ENCODE measurements at regions not wholly inside any gene's neighbourhood (a gene's known extent, or its start where the extent isn't known, plus 50 kb on each side); places are given as distances from the start of the nearest gene placed in this dataset.

GRCh38 chr10:36538953-36539586, 586.3 kb upstream of the ANKRD30A start:
- ChIA-PET RAD21 (ENCODE audit: unreplicated experiment) (no interaction called here), SMC1A (ENCODE audit: uncharacterized antibody, unreplicated experiment) (no interaction called here), CTCF (no interaction called here), POLR2A (no interaction called here)
- ATAC-seq (no peak), DNase-seq (ENCODE audit: low read depth, low spot score) (no peak), FAIRE-seq (no peak)
- in situ Hi-C loops (cut with MboI): no loop called here
- Histone ChIP-seq H3K27ac (ENCODE audit: control insufficient read depth, insufficient read depth) (no peak overlapping the region), H3K4me3 (no peak overlapping the region), H3K4me2 (ENCODE audit: control insufficient read depth, insufficient read depth) (no peak overlapping the region), H2AFZ (ENCODE audit: control insufficient read depth, low read depth, low read length) (no peak overlapping the region), H4K20me1 (ENCODE audit: control insufficient read depth, insufficient read depth) (no peaks in the 10 kb centered on the region), H3K4me1 (ENCODE audit: control insufficient read depth, insufficient read depth, low read length) (no peaks in the 10 kb centered on the region), H3K27me3 (replicated peaks in 1 of 2; ENCODE audit: control insufficient read depth in 2 of 2, insufficient read depth in 2 of 2, low read length in 1 of 2) (no peaks in the 10 kb centered on the region), H3K79me2 (ENCODE audit: control insufficient read depth, insufficient read depth, low read length) (no peaks in the 10 kb centered on the region), H3K36me3 (ENCODE audit: control insufficient read depth in 2 of 2, insufficient read depth in 2 of 2, low read length in 1 of 2) (no peaks in the 10 kb centered on the region), H3K9me3 (replicated peaks; ENCODE audit: control insufficient read depth, insufficient read depth, low read length) (no peaks in the 10 kb centered on the region), H3K9ac (ENCODE audit: control insufficient read depth, insufficient read depth, low read length) (no peak overlapping the region)
- no TSS peak for BruUV-seq (replicated peaks)
- intact Hi-C loops (cut with micrococcal nuclease; ENCODE audit: unreplicated experiment): no loop called here
- WGBS (ENCODE audit: insufficient coverage, insufficient replicate concordance, low lambda C conversion rate, missing lambda C conversion rate): 0% methylated on average over 3 of the region's 3 CpGs
- no peak for TF ChIP-seq REST (IDR thresholded peaks at IDR 0.05; ENCODE audit: low read depth, low read length)
- TF ChIP-seq ATF7 (IDR thresholded peaks at IDR 0.05; ENCODE audit: low read depth): no peak
- TF ChIP-seq FOXM1 (IDR thresholded peaks at IDR 0.05; ENCODE audit: low read depth, low read length): no peak

DNA sequence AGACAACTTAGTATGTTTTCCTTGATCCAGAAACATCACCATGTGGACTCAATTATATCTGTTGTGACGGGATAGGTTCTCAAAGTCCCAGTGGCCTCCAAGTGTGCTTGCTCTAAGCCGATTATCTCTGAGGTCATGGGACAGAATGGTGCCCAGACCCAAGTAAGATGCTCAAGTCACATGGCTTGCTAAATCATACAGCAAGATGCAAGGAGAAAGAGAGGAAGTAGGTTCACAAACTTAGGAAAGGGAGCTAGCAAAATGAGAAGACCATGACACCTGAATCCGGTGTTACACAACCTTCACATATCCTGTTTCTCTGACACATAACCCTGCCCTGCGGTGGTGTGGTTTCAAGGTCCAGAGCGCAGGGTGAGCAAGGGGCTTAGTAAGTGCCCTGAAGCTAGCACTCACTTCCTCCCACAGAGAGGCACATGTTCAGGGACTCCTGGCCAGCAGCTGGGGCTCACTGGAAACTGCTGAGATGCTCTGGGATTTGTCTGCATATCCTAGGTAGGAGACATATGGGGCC, 590.9 kb upstream of the ANKRD30A start:
- intact Hi-C loops (cut with micrococcal nuclease; ENCODE audit: unreplicated experiment) (no loop called here), in situ Hi-C loops (cut with MboI) (no loop called here)
- DNase-seq (ENCODE audit: low read depth, low spot score): no peak
- Histone ChIP-seq H3K4me1 (ENCODE audit: control insufficient read depth, insufficient read depth, low read length) (no peaks in the 10 kb centered on the region), H3K27ac (ENCODE audit: control insufficient read depth, insufficient read depth) (no peak overlapping the region), H3K4me3 (no peak overlapping the region), H3K9ac (ENCODE audit: control insufficient read depth, insufficient read depth, low read length) (no peak overlapping the region), H3K4me2 (ENCODE audit: control insufficient read depth, insufficient read depth) (no peak overlapping the region), H3K79me2 (ENCODE audit: control insufficient read depth, insufficient read depth, low read length) (no peaks in the 10 kb centered on the region), H3K27me3 (replicated peaks in 1 of 2; ENCODE audit: control insufficient read depth in 2 of 2, insufficient read depth in 2 of 2, low read length in 1 of 2) (no peaks in the 10 kb centered on the region), H3K9me3 (replicated peaks; ENCODE audit: control insufficient read depth, insufficient read depth, low read length) (no peaks in the 10 kb centered on the region), H2AFZ (ENCODE audit: control insufficient read depth, low read depth, low read length) (no peak overlapping the region), H3K36me3 (ENCODE audit: control insufficient read depth in 2 of 2, insufficient read depth in 2 of 2, low read length in 1 of 2) (no peaks in the 10 kb centered on the region), H4K20me1 (ENCODE audit: control insufficient read depth, insufficient read depth) (no peaks in the 10 kb centered on the region)
- peak; percentile 77 for ATAC-seq
- no TSS peak for BruUV-seq (replicated peaks)
- SMC1A ChIA-PET (ENCODE audit: uncharacterized antibody, unreplicated experiment): interaction anchor here (0.5 kb wide), 1 partner anchor 1972 kb away, joined by 3 read pairs; no protein-coding TSS in a partner anchor
- CTCF ChIA-PET: no interaction called here
- RAD21 ChIA-PET (ENCODE audit: unreplicated experiment): no interaction called here
- POLR2A ChIA-PET: no interaction called here
- FAIRE-seq: peak; percentile 23
- WGBS (ENCODE audit: insufficient coverage, insufficient replicate concordance, low lambda C conversion rate, missing lambda C conversion rate): 1% methylated on average over 5 of the region's 5 CpGs
- TF ChIP-seq ETV6 (conservative IDR thresholded peaks at IDR 0.05 in 1 of 2, IDR thresholded peaks at IDR 0.05 in 1 of 2; ENCODE audit: borderline replicate concordance in 1 of 2, low read depth in 1 of 2) (peak in 1 of 2 experiments; percentile 55; a peak in 1 of 4 replicates), PAX5 (IDR thresholded peaks at IDR 0.05; ENCODE audit: borderline replicate concordance, low read depth, low read length) (0 out of 2 replicates have a peak, but pooled peaks have one; percentile 21), RUNX3 (IDR thresholded peaks at IDR 0.05; ENCODE audit: low read length) (peak; percentile 61)
- TF ChIP-seq, protein P1, sequence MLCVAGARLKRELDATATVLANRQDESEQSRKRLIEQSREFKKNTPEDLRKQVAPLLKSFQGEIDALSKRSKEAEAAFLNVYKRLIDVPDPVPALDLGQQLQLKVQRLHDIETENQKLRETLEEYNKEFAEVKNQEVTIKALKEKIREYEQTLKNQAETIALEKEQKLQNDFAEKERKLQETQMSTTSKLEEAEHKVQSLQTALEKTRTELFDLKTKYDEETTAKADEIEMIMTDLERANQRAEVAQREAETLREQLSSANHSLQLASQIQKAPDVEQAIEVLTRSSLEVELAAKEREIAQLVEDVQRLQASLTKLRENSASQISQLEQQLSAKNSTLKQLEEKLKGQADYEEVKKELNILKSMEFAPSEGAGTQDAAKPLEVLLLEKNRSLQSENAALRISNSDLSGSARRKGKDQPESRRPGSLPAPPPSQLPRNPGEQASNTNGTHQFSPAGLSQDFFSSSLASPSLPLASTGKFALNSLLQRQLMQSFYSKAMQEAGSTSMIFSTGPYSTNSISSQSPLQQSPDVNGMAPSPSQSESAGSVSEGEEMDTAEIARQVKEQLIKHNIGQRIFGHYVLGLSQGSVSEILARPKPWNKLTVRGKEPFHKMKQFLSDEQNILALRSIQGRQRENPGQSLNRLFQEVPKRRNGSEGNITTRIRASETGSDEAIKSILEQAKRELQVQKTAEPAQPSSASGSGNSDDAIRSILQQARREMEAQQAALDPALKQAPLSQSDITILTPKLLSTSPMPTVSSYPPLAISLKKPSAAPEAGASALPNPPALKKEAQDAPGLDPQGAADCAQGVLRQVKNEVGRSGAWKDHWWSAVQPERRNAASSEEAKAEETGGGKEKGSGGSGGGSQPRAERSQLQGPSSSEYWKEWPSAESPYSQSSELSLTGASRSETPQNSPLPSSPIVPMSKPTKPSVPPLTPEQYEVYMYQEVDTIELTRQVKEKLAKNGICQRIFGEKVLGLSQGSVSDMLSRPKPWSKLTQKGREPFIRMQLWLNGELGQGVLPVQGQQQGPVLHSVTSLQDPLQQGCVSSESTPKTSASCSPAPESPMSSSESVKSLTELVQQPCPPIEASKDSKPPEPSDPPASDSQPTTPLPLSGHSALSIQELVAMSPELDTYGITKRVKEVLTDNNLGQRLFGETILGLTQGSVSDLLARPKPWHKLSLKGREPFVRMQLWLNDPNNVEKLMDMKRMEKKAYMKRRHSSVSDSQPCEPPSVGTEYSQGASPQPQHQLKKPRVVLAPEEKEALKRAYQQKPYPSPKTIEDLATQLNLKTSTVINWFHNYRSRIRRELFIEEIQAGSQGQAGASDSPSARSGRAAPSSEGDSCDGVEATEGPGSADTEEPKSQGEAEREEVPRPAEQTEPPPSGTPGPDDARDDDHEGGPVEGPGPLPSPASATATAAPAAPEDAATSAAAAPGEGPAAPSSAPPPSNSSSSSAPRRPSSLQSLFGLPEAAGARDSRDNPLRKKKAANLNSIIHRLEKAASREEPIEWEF (IDR thresholded peaks at IDR 0.05; ENCODE audit: insufficient replicate concordance, low read depth, low read length): no peak
